Right cardiac atrium (tissue), 5 donors: ENCODE measurements at regions not wholly inside any gene's neighbourhood (a gene's known extent, or its start where the extent isn't known, plus 50 kb on each side); places are given as distances from the start of the nearest gene placed in this dataset.

ENCODE experiments used
- ATAC-seq, 2 donors: fragments of 200-7000 bp; cut with Tn5 transposase; one replicate each; pipeline versions ENCODE4 v1.8.0 to v1.9.1; 2020; ENCODE audit warnings: moderate library complexity in 2 of 2, mild to moderate bottlenecking in 1 of 2
- DNase-seq, 3 donors: peaks; one replicate each; pipeline ENCODE4 v3.0.0-alpha.2; 2020
- H3K27ac ChIP-seq: one replicate; pipeline ENCODE4 v1.5.1; 2013; ENCODE audit warnings: mild to moderate bottlenecking, low read length, control low read depth, moderate library complexity
- H3K27me3 ChIP-seq: one replicate; pipeline ENCODE4 v1.6.1; 2013; ENCODE audit not compliant: control insufficient read depth, insufficient read depth
- H3K4me1 ChIP-seq: one replicate; pipeline ENCODE4 v1.6.1; 2013; ENCODE audit warnings: low read length; ENCODE audit not compliant: control insufficient read depth, insufficient read depth
- H3K4me3 ChIP-seq: one replicate; pipeline ENCODE4 v1.5.1; 2013; ENCODE audit warnings: low read length, control low read depth
- H3K9me3 ChIP-seq: one replicate; pipeline ENCODE4 v1.6.1; 2013; ENCODE audit warnings: low read length; ENCODE audit not compliant: control insufficient read depth
- WGBS: extraction: QIAGEN DNeasy Blood & Tissue Kit; methylation state at CpG from one replicate; pipeline ENCODE4 v1.1.7; 2013; 5-methylcytosine and 5-hydroxymethylcytosine counted together
- intact Hi-C, 4 donors: fragments of 100-400 bp; cut with DNase I; formaldehyde crosslinking; loops; one replicate each; pipeline versions ENCODE4 v1.11.0 to v1.14.0; 2022 to 2023
- donor health status: healthy with polysubstance abuse.
- donor health status: DM: no; HTN: yes; CAD: no.
- donor health status: DM: no; HTN: no; CAD: no.
- donor health status: DM: no; HTN: yes; CAD: no; lungs with severe emphysema.
- donor health status: DM: yes; HTN: yes; CAD: no.

- no peak for DNase-seq
- intact Hi-C loops, result no loop called here
- Histone ChIP-seq H3K4me1 (peaks cover 1% of the 10 kb centered on the region), H3K27ac (no peak overlapping the region), H3K4me3 (no peak overlapping the region), H3K27me3 (no peaks in the 10 kb centered on the region), H3K9me3 (no peaks in the 10 kb centered on the region)
- no peak for ATAC-seq
- 82% methylated on average over 4 of the region's 4 CpGs for WGBS
Observed at GRCh38 chr12:115833704-115834103, 443.8 kb downstream of the MED13L start.

DNA sequence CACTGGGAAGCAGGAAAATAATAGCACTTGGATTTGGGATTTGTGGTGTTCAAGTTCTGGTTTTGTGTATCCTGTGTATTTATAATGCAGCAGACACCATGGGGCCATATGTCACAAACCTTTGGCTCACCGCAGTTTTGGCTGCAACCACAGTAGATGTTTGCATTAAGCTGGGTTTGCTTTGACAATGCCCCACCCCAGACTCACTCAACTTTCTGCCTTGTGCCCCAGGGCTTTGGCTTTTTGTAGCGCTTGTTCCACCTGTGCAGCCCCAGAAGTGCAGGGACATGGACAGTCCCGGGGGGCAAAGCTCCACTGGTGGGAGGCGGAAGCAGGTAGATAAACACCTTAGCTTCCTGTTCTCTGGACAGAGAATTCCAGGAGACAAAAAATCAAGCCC lies 446.9 kb downstream of the MED13L start:
- Histone ChIP-seq H3K4me1 (peaks cover 1% of the 10 kb centered on the region), H3K27ac (no peak overlapping the region), H3K9me3 (no peaks in the 10 kb centered on the region), H3K4me3 (no peak overlapping the region), H3K27me3 (no peaks in the 10 kb centered on the region)
- ATAC-seq (no peak), DNase-seq (no peak)
- WGBS, result 91% methylated on average over 4 of the region's 4 CpGs
- intact Hi-C loops, result no loop called here

DNA sequence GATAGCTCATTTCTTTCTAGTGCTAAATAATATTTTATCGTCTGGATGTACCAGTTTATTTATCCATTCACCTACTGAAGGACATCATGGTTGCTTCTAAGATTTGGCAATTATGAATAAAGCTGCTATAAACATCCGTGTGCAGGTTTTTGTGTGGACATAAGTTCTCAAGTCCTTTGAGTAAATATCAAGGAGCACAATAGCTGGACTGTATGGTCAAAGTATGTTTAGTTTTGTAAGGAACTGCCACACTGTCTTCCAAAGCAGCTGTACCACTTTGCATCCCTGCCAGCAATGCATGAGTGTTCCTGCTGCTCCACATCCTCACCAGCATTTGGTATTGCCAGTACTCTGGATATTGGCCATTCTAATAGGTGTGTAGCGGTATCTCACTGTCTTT lies 447.4 kb downstream of the MED13L start:
- H3K27ac ChIP-seq, result no peak overlapping the region
- intact Hi-C loops, result no loop called here
- no peak overlapping the region for H3K4me3 ChIP-seq
- ATAC-seq (no peak), DNase-seq (no peak)
- 89% methylated on average over 3 of the region's 3 CpGs for WGBS
- H3K27me3 ChIP-seq, result no peaks in the 10 kb centered on the region
- peaks cover 1% of the 10 kb centered on the region for H3K4me1 ChIP-seq
- no peaks in the 10 kb centered on the region for H3K9me3 ChIP-seq

DNA sequence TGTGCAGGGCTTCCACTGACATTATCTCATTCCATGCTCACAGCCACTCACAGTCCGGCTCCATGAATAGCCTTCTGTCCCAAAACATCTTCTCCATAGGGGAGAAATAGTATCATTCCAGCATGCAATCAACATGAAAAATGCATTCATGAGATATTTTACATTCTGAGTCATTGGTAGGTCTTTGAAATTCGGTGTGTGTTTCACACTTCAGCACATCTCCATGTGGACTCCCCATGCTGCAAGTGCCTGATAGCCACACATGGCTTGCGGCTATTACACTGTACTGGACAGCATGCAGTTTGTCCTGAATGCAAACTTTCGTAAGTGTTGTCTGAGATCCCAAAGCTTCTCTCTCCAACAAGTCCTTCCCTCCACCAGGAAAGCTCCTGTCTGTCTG lies 449.3 kb downstream of the MED13L start:
- H3K27me3 ChIP-seq, result no peaks in the 10 kb centered on the region
- ATAC-seq, result no peak
- H3K4me1 ChIP-seq, result peaks cover 1% of the 10 kb centered on the region
- no peak overlapping the region for H3K27ac ChIP-seq
- intact Hi-C loops, result no loop called here
- H3K4me3 ChIP-seq, result no peak overlapping the region
- H3K9me3 ChIP-seq, result no peaks in the 10 kb centered on the region
- DNase-seq, result no peak
- 39% methylated on average over 4 of the region's 4 CpGs for WGBS

GRCh38 chr12:115824936-115825602 lies 452.4 kb downstream of the MED13L start:
- H3K4me1 ChIP-seq, result no peaks in the 10 kb centered on the region
- DNase-seq (no peak), ATAC-seq (no peak)
- no peak overlapping the region for H3K4me3 ChIP-seq
- intact Hi-C loops, result no loop called here
- H3K9me3 ChIP-seq, result no peaks in the 10 kb centered on the region
- H3K27me3 ChIP-seq, result no peaks in the 10 kb centered on the region
- no peak overlapping the region for H3K27ac ChIP-seq
- WGBS, result 81% methylated on average over 4 of the region's 4 CpGs

- ATAC-seq, result no peak
- H3K4me3 ChIP-seq, result no peak overlapping the region
- H3K4me1 ChIP-seq, result no peaks in the 10 kb centered on the region
- intact Hi-C loops, result no loop called here
- H3K27me3 ChIP-seq, result no peaks in the 10 kb centered on the region
- H3K27ac ChIP-seq, result no peak overlapping the region
- H3K9me3 ChIP-seq, result no peaks in the 10 kb centered on the region
- DNase-seq, result no peak
- WGBS, result 43% methylated on average over 5 of the region's 5 CpGs
Observed at GRCh38 chr12:115823635-115824034, 453.9 kb downstream of the MED13L start.

GRCh38 chr12:115820656-115821055 lies 456.8 kb downstream of the MED13L start:
- ATAC-seq, result no peak
- Histone ChIP-seq H3K27me3 (no peaks in the 10 kb centered on the region), H3K27ac (no peak overlapping the region), H3K4me1 (no peaks in the 10 kb centered on the region), H3K4me3 (no peak overlapping the region), H3K9me3 (no peaks in the 10 kb centered on the region)
- WGBS, result 69% methylated on average over 3 of the region's 3 CpGs
- intact Hi-C loops, result no loop called here
- no peak for DNase-seq

GRCh38 chr12:115818973-115819372 lies 458.5 kb downstream of the MED13L start:
- Histone ChIP-seq H3K4me1 (no peaks in the 10 kb centered on the region), H3K9me3 (no peaks in the 10 kb centered on the region), H3K27ac (no peak overlapping the region), H3K4me3 (no peak overlapping the region), H3K27me3 (no peaks in the 10 kb centered on the region)
- 84% methylated on average over 5 of the region's 5 CpGs for WGBS
- no peak for DNase-seq
- intact Hi-C loops, result no loop called here
- no peak for ATAC-seq

DNA sequence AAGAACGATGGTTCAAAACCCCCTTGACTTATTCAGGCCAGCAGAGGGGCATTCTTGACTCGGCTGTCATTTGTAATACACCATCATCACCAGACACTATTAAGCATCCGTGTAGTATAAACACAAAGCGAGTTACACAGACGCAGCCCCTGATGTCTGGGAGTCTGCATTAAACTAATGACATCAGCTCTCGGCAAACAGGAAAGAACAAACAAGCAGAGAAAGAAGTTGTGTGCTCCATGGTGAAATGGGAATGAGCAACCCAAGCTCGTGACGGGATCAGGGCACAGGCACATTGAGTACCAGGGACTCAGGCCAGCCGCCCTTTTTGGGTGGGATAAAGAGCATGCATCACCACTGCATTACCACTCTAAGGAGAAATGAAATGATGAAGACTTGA lies 460.1 kb downstream of the MED13L start:
- ATAC-seq (no peak), DNase-seq (no peak)
- no peaks in the 10 kb centered on the region for H3K4me1 ChIP-seq
- H3K27ac ChIP-seq, result no peak overlapping the region
- no peaks in the 10 kb centered on the region for H3K27me3 ChIP-seq
- 70% methylated on average over 9 of the region's 9 CpGs for WGBS
- intact Hi-C loops, result no loop called here
- H3K4me3 ChIP-seq, result no peak overlapping the region
- no peaks in the 10 kb centered on the region for H3K9me3 ChIP-seq

DNA sequence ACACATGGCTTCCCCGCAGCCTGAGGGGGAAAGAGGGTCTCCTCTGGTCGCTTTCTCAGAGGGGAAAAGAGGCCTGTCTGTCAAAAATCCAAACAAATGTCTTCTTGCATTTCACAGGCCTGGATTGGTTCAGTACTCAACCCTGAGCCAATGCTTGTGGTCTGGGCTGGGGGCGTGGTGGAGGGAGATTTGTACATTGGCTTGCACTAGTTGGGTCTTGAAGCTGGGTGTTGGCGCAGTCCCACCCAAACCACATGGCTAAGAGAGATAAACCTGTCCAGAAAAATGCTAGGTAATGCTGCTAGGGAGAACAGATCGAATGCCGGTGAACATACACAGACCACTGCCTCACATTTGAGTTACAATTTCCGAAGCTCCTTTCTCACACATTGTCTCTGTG lies 461.6 kb downstream of the MED13L start:
- 79% methylated on average over 7 of the region's 7 CpGs for WGBS
- no peak for DNase-seq

GRCh38 chr12:115813256-115813655 lies 464.2 kb downstream of the MED13L start:
- 64% methylated on average over 2 of the region's 2 CpGs for WGBS
- DNase-seq, result no peak
- H3K9me3 ChIP-seq, result no peaks in the 10 kb centered on the region
- ATAC-seq, result no peak
- H3K4me1 ChIP-seq, result no peaks in the 10 kb centered on the region
- no peak overlapping the region for H3K27ac ChIP-seq
- H3K27me3 ChIP-seq, result no peaks in the 10 kb centered on the region
- intact Hi-C loops, result no loop called here
- H3K4me3 ChIP-seq, result no peak overlapping the region

More for the DNA sequence above, 461.6 kb downstream of the MED13L start:
- no peaks in the 10 kb centered on the region for H3K9me3 ChIP-seq
- H3K4me3 ChIP-seq, result no peak overlapping the region
- no peak for ATAC-seq
- H3K27me3 ChIP-seq, result no peaks in the 10 kb centered on the region
- H3K4me1 ChIP-seq, result no peaks in the 10 kb centered on the region
- intact Hi-C loops, result no loop called here
- H3K27ac ChIP-seq, result no peak overlapping the region

GRCh38 chr12:115811929-115812328 lies 465.6 kb downstream of the MED13L start:
- no peak for ATAC-seq
- H3K27ac ChIP-seq, result no peak overlapping the region
- no peak overlapping the region for H3K4me3 ChIP-seq
- intact Hi-C loops, result no loop called here
- H3K27me3 ChIP-seq, result no peaks in the 10 kb centered on the region
- H3K4me1 ChIP-seq, result no peaks in the 10 kb centered on the region
- WGBS, result 48% methylated on average over 1 of the region's 1 CpG
- no peak for DNase-seq
- no peaks in the 10 kb centered on the region for H3K9me3 ChIP-seq
